ENCODE measurements at regions not wholly inside any gene's neighbourhood (a gene's known extent, or its start where the extent isn't known, plus 50 kb on each side); places are given as distances from the start of the nearest gene placed in this dataset.

GRCh38 chr6:164087870-164088269, 673.4 kb downstream of the QKI start:
- no peak for TF ChIP-seq REST (IDR thresholded peaks at IDR 0.05; ENCODE audit: borderline replicate concordance)
- TF ChIP-seq CTCF (IDR thresholded peaks at IDR 0.05; ENCODE audit: poor library complexity, severe bottlenecking): no peak
- TF ChIP-seq EZH2 (IDR thresholded peaks at IDR 0.05; ENCODE audit: borderline replicate concordance, insufficient read depth, low read length, poor library complexity, severe bottlenecking): no peak
- no peak for TF ChIP-seq POLR2AphosphoS5 (IDR thresholded peaks at IDR 0.05)
- no peak for TF ChIP-seq SMC3 (conservative IDR thresholded peaks at IDR 0.05; ENCODE audit: poor library complexity)

All from neural cell (in vitro differentiated cells).